SK-N-SH (cell line): ENCODE measurements at regions not wholly inside any gene's neighbourhood (a gene's known extent, or its start where the extent isn't known, plus 50 kb on each side); places are given as distances from the start of the nearest gene placed in this dataset.

ENCODE experiments used
- CTCF ChIA-PET: fragments of 300-600, 350-600 bp; formaldehyde crosslinking; extraction: SDS; loops from one replicate; lab custom pipeline; 2021; lab: Yijun Ruan, JAX
- POLR2A ChIA-PET: fragments of 350-600 bp; sonication (Branson Sonifier 250); formaldehyde crosslinking; extraction: SDS; loops from one replicate; lab custom pipeline; 2020; ENCODE audit warnings: antibody characterized with exemption, inconsistent platforms; lab: Yijun Ruan, JAX
- DNase-seq: peaks from one replicate; pipeline ENCODE4 v3.0.0; 2012
- H2AFZ ChIP-seq: fragments of 200-600 bp; sonication (generic); 2 replicates; pipeline ENCODE4 v1.8.1; 2016; ENCODE audit warnings: antibody characterized with exemption, mild to moderate bottlenecking, low read depth
- H3F3A ChIP-seq: fragments of 200-600 bp; sonication (generic); replicated peaks from 2 replicates; pipeline ENCODE3; 2016; ENCODE audit warnings: antibody characterized with exemption, mild to moderate bottlenecking; ENCODE audit not compliant: insufficient read depth
- H3K27ac ChIP-seq, 2 experiments: fragments of 200-500 bp in 1 of 2; fragments of 200-600 bp in 1 of 2; sonication (Bioruptor generic) in 1 of 2; sonication (generic), shearing (Covaris generic) in 1 of 2; 2 replicates each; pipeline versions ENCODE4 v1.5.1 to v1.6.1; 2014 to 2016; ENCODE audit warnings: low read depth in 2 of 2, inconsistent platforms in 1 of 2, low read length in 1 of 2, mild to moderate bottlenecking in 1 of 2, mixed read lengths in 1 of 2
- H3K27me3 ChIP-seq: fragments of 200-600 bp; sonication (generic), shearing (Covaris generic); 2 replicates; pipeline ENCODE4 v1.6.1; 2016; ENCODE audit warnings: mixed run types; ENCODE audit not compliant: insufficient read depth
- H3K36me3 ChIP-seq, 2 experiments: fragments of 200-500 bp in 1 of 2; fragments of 200-600 bp in 1 of 2; sonication (Bioruptor generic) in 1 of 2; sonication (generic) in 1 of 2; replicated peaks in 1 of 2; 2 replicates each; pipeline versions ENCODE3 to v1.5.1; 2014 to 2016; ENCODE audit warnings: low read length in 1 of 2, mild to moderate bottlenecking in 1 of 2; ENCODE audit not compliant: insufficient read depth in 2 of 2, control insufficient read depth in 1 of 2
- H3K4me1 ChIP-seq, 2 experiments: fragments of 200-500 bp in 1 of 2; fragments of 200-600 bp in 1 of 2; sonication (Bioruptor generic) in 1 of 2; sonication (generic), shearing (Covaris generic) in 1 of 2; 2 replicates each; pipeline versions ENCODE4 v1.5.1 to v1.6.1; 2014 to 2016; ENCODE audit warnings: low read depth in 1 of 2, low read length in 1 of 2, mixed run types in 1 of 2; ENCODE audit not compliant: insufficient read depth in 2 of 2, control insufficient read depth in 1 of 2
- H3K4me2 ChIP-seq: fragments of 200-600 bp; sonication (generic), shearing (Covaris generic); 2 replicates; pipeline ENCODE4 v1.6.1; 2017; ENCODE audit warnings: mixed run types
- H3K4me3 ChIP-seq, 2 experiments: fragments of 200-500 bp in 1 of 2; fragments of 200-600 bp in 1 of 2; sonication (Bioruptor generic) in 1 of 2; sonication (generic), shearing (Covaris generic) in 1 of 2; 2 replicates each; pipeline versions ENCODE4 v1.5.1 to v1.8.1; 2014 to 2016; ENCODE audit warnings: low read depth in 2 of 2, inconsistent platforms in 1 of 2, low read length in 1 of 2, mild to moderate bottlenecking in 1 of 2, mixed read lengths in 1 of 2, moderate library complexity in 1 of 2
- H3K79me2 ChIP-seq: fragments of 200-600 bp; sonication (generic); 2 replicates; pipeline ENCODE4 v1.8.1; 2017; ENCODE audit warnings: mild to moderate bottlenecking; ENCODE audit not compliant: insufficient read depth
- H3K9ac ChIP-seq: fragments of 200-600 bp; sonication (generic); 2 replicates; pipeline ENCODE4 v1.6.1; 2017; ENCODE audit warnings: mixed run types
- H3K9me2 ChIP-seq: fragments of 200-600 bp; sonication (generic); 2 replicates; pipeline ENCODE4 v1.6.1; 2017; ENCODE audit warnings: mixed run types
- H3K9me3 ChIP-seq: fragments of 200-600 bp; sonication (generic); 2 replicates; pipeline ENCODE4 v1.6.1; 2017; ENCODE audit warnings: mixed run types, mild to moderate bottlenecking, moderate library complexity
- H4K20me1 ChIP-seq: fragments of 200-600 bp; sonication (generic); 2 replicates; pipeline ENCODE4 v1.6.1; 2017; ENCODE audit warnings: mild to moderate bottlenecking, mixed run types; ENCODE audit not compliant: insufficient read depth
- CHD2 ChIP-seq: fragments of 150-350 bp; IDR thresholded peaks from 2 replicates; pipeline ENCODE4 v1.6.1; 2018; ENCODE audit warnings: low read length; ENCODE audit not compliant: partially characterized antibody
- EP300 ChIP-seq, 2 experiments: IDR thresholded peaks; 2 replicates each; pipeline versions ENCODE4 v1.4.0 to v1.6.1; 2012; ENCODE audit warnings: borderline replicate concordance in 1 of 2, low read depth in 1 of 2, low read length in 1 of 2
- EZH2phosphoT487 ChIP-seq: fragments of 200-600 bp; sonication (generic); IDR thresholded peaks from 2 replicates; pipeline ENCODE4 v1.6.1; 2017; ENCODE audit warnings: low read depth, mixed run types, mild to moderate bottlenecking, antibody characterized with exemption, moderate library complexity, borderline replicate concordance
- FOSL2 ChIP-seq: IDR thresholded peaks from 2 replicates; pipeline ENCODE4 v1.4.0; 2012; ENCODE audit warnings: low read depth, mild to moderate bottlenecking, moderate library complexity, borderline replicate concordance
- FOXM1 ChIP-seq: IDR thresholded peaks from 2 replicates; pipeline ENCODE4 v1.4.0; 2012; ENCODE audit warnings: low read depth, mild to moderate bottlenecking
- GATA2 ChIP-seq: sonication (generic); formaldehyde crosslinking; IDR thresholded peaks from 2 replicates; pipeline ENCODE4 v1.5.0; 2020; ENCODE audit warnings: mild to moderate bottlenecking, missing genetic modification reagents
- JUND ChIP-seq: IDR thresholded peaks from 2 replicates; pipeline ENCODE4 v1.4.0; 2012
- MAX ChIP-seq: IDR thresholded peaks from 2 replicates; pipeline ENCODE4 v1.4.0; 2012; ENCODE audit warnings: low read depth
- MEF2A ChIP-seq: IDR thresholded peaks from 2 replicates; pipeline ENCODE4 v1.4.0; 2012; ENCODE audit warnings: low read depth, borderline replicate concordance
- MXI1 ChIP-seq: IDR thresholded peaks from 2 replicates; pipeline ENCODE4 v1.6.1; 2012; ENCODE audit warnings: mild to moderate bottlenecking, low read depth, low read length, improper control_type of control experiment
- POLR2AphosphoS5 ChIP-seq: IDR thresholded peaks from 2 replicates; pipeline ENCODE4 v1.6.1; 2012; ENCODE audit warnings: low read depth, low read length
- RAD21 ChIP-seq: IDR thresholded peaks from 2 replicates; pipeline ENCODE4 v1.6.1; 2012; ENCODE audit warnings: mild to moderate bottlenecking, low read length
- RFX5 ChIP-seq: IDR thresholded peaks from 2 replicates; pipeline ENCODE4 v1.6.1; 2012; ENCODE audit warnings: mild to moderate bottlenecking, improper control_type of control experiment, low read length
- RXRA ChIP-seq: IDR thresholded peaks from 2 replicates; pipeline ENCODE4 v1.4.0; 2012; ENCODE audit warnings: low read depth, mild to moderate bottlenecking, borderline replicate concordance
- SIN3A ChIP-seq: IDR thresholded peaks from 2 replicates; pipeline ENCODE4 v1.6.1; 2012; ENCODE audit warnings: low read depth, mild to moderate bottlenecking, low read length, moderate library complexity, borderline replicate concordance
- SMC3 ChIP-seq: IDR thresholded peaks from 2 replicates; pipeline ENCODE4 v1.6.1; 2012; ENCODE audit warnings: low read depth, low read length, improper control_type of control experiment
- TAF1 ChIP-seq: IDR thresholded peaks from 2 replicates; pipeline ENCODE4 v1.6.1; 2012; ENCODE audit warnings: low read depth, mild to moderate bottlenecking, low read length, moderate library complexity, borderline replicate concordance
- TCF12 ChIP-seq: IDR thresholded peaks from 2 replicates; pipeline ENCODE4 v1.4.0; 2012
- TEAD4 ChIP-seq: IDR thresholded peaks from 2 replicates; pipeline ENCODE4 v1.4.0; 2012; ENCODE audit warnings: mild to moderate bottlenecking, borderline replicate concordance; ENCODE audit not compliant: insufficient read depth
- USF1 ChIP-seq: IDR thresholded peaks from 2 replicates; pipeline ENCODE4 v1.4.0; 2012; ENCODE audit warnings: low read depth, borderline replicate concordance
- USF2 ChIP-seq: fragments of 150-350 bp; IDR thresholded peaks from 2 replicates; pipeline ENCODE4 v1.6.1; 2017; ENCODE audit warnings: antibody characterized with exemption, low read length, low read depth, borderline replicate concordance
- ZBTB33 ChIP-seq: IDR thresholded peaks from 2 replicates; pipeline ENCODE4 v1.4.0; 2012; ENCODE audit warnings: low read depth, borderline replicate concordance
- WGBS: methylation state at CpG from one replicate; pipeline ENCODE4 v1.1.6; 2017; ENCODE audit warnings: low lambda C conversion rate; 5-methylcytosine and 5-hydroxymethylcytosine counted together

GRCh38 chr4:161303551-161303950 lies 860.2 kb downstream of the FSTL5 start:
- 2% methylated on average over 2 of the region's 2 CpGs for WGBS
- CTCF ChIA-PET: no interaction called here

GRCh38 chr4:161291222-161291621 lies 872.6 kb downstream of the FSTL5 start:
- H4K20me1 ChIP-seq: no peaks in the 10 kb centered on the region
- H3K9me3 ChIP-seq: no peaks in the 10 kb centered on the region; the same call in 1 of the 2 replicates
- H3K27ac ChIP-seq: no peak overlapping the region
- WGBS: 30% methylated on average over 5 of the region's 5 CpGs
- H3K4me2 ChIP-seq: no peak overlapping the region
- DNase-seq: no peak
- H3K9ac ChIP-seq: no peak overlapping the region
- H3K4me1 ChIP-seq: no peaks in the 10 kb centered on the region
- ChIA-PET CTCF (no interaction called here), POLR2A (no interaction called here)
- no peaks in the 10 kb centered on the region for H3K9me2 ChIP-seq
- H3K4me3 ChIP-seq: no peak overlapping the region
- H2AFZ ChIP-seq: no peak overlapping the region
- no peaks in the 10 kb centered on the region for H3K27me3 ChIP-seq
- no peaks in the 10 kb centered on the region for H3K79me2 ChIP-seq
- no peaks in the 10 kb centered on the region for H3F3A ChIP-seq
- no peaks in the 10 kb centered on the region for H3K36me3 ChIP-seq
- TF ChIP-seq POLR2AphosphoS5 (no peak), USF1 (no peak), EZH2phosphoT487 (no peak), JUND (no peak), TAF1 (no peak), EP300 (IDR thresholded peaks at IDR 0.05; ENCODE audit: borderline replicate concordance in 1 of 2, low read depth in 1 of 2, low read length in 1 of 2) (no peak), MEF2A (no peak), GATA2 (CRISPR knock-in tag) (no peak), FOSL2 (no peak), TCF12 (no peak), SMC3 (no peak), RAD21 (no peak), MXI1 (no peak)

More at GRCh38 chr4:161303551-161303950, 860.2 kb downstream of the FSTL5 start:
- no peaks in the 10 kb centered on the region for H3K9me3 ChIP-seq
- no peaks in the 10 kb centered on the region for H3F3A ChIP-seq
- TF ChIP-seq FOSL2 (no peak), MAX (no peak), RXRA (no peak), MXI1 (no peak), TEAD4 (no peak), SIN3A (no peak), TCF12 (no peak), ZBTB33 (no peak), RFX5 (no peak), CHD2 (no peak), SMC3 (no peak), JUND (no peak), USF2 (no peak), FOXM1 (no peak), TAF1 (no peak), EP300 (IDR thresholded peaks at IDR 0.05; ENCODE audit: borderline replicate concordance in 1 of 2, low read depth in 1 of 2, low read length in 1 of 2) (no peak)
- TF ChIP-seq, all 33 proteins: peak for 0
- no peak overlapping the region for H3K27ac ChIP-seq
- H3K9me2 ChIP-seq: no peaks in the 10 kb centered on the region
- no peaks in the 10 kb centered on the region for H3K27me3 ChIP-seq
- H4K20me1 ChIP-seq: no peaks in the 10 kb centered on the region
- no peaks in the 10 kb centered on the region for H3K36me3 ChIP-seq
- no peak for DNase-seq
- no peak overlapping the region for H3K9ac ChIP-seq
- no peaks in the 10 kb centered on the region for H3K4me1 ChIP-seq
- H2AFZ ChIP-seq: no peak overlapping the region
- no peak overlapping the region for H3K4me3 ChIP-seq
- no peaks in the 10 kb centered on the region for H3K79me2 ChIP-seq
- POLR2A ChIA-PET: no interaction called here
- no peak overlapping the region for H3K4me2 ChIP-seq
